HFFc6 (cell line): ENCODE measurements at regions not wholly inside any gene's neighbourhood (a gene's known extent, or its start where the extent isn't known, plus 50 kb on each side); places are given as distances from the start of the nearest gene placed in this dataset.

Experiments
- DNase-seq: peaks from one replicate; pipeline ENCODE4 v3.0.0-alpha.2; 2018
- H3K27ac Mint-ChIP-seq: 2 replicates; pipeline ENCODE4 v1.8.0; 2020; ENCODE audit warnings: mild to moderate bottlenecking, mixed read lengths
- H3K27me3 Mint-ChIP-seq: 2 replicates; pipeline ENCODE4 v1.8.0; 2021; ENCODE audit warnings: mild to moderate bottlenecking, moderate library complexity, mixed read lengths; ENCODE audit not compliant: insufficient read depth
- H3K36me3 Mint-ChIP-seq: 2 replicates; pipeline ENCODE4 v1.8.0; 2021; ENCODE audit warnings: low read depth, mixed read lengths
- H3K4me1 Mint-ChIP-seq: 2 replicates; pipeline ENCODE4 v1.8.0; 2020; ENCODE audit warnings: low read depth, mixed read lengths
- H3K4me3 Mint-ChIP-seq: 2 replicates; pipeline ENCODE4 v1.8.0; 2020; ENCODE audit warnings: mild to moderate bottlenecking, moderate library complexity, mixed read lengths
- H3K9me3 Mint-ChIP-seq: 2 replicates; pipeline ENCODE4 v1.8.0; 2020; ENCODE audit warnings: mild to moderate bottlenecking, mixed read lengths
- CTCF ChIP-seq: fragments of 200-600 bp; sonication (generic); IDR thresholded peaks from 2 replicates; pipeline ENCODE4 v1.5.0; 2021; ENCODE audit warnings: antibody characterized with exemption, mild to moderate bottlenecking

- no peak overlapping the region for H3K27ac Mint-ChIP-seq
- H3K27me3 Mint-ChIP-seq = peaks cover 34% of the 10 kb centered on the region
- H3K4me1 Mint-ChIP-seq = peaks cover 4% of the 10 kb centered on the region
- no peaks in the 10 kb centered on the region for H3K36me3 Mint-ChIP-seq
- TF ChIP-seq CTCF = no peak
- H3K9me3 Mint-ChIP-seq = no peaks in the 10 kb centered on the region
- no peak overlapping the region for H3K4me3 Mint-ChIP-seq
- DNase-seq = no peak
Observed at GRCh38 chr2:120431386-120432292, 85.7 kb downstream of the INHBB start.

DNA sequence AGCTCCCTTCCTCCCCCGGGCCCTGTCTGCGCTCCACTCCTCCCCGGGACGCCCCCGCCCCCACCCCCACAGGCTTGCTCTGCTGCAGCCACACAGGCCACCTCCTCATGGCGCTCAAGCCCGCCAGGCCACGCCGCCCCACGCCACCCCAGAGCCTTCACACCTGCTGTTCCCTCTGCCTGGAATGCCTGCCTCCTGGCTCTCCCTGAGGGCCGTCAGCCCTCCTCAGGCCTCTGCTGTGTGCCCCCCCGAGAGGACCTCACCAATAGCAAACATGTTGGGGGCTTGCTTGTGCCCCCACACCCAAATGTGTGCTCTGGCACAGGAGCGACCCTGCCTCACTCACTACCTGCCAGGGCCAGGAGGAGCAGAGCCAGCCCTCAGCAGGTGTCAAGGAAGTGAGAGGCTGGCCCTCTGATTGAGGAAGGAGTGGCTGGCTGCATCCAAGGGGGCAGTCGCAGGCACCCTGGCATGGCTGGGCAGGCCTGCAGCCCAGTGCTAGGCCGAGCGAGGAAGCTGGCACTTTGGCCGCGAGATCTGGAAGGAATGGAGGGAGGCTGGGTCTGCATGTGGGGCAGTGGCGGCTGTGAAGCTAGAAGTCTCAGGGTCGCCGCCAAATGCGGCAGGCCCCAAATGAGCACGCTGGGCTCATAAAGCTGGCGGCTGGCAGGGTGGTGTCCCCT, 86.5 kb downstream of the INHBB start:
- Mint-ChIP-seq H3K9me3 (no peaks in the 10 kb centered on the region), H3K4me1 (peaks cover 9% of the 10 kb centered on the region), H3K27ac (no peak overlapping the region), H3K36me3 (no peaks in the 10 kb centered on the region), H3K27me3 (peaks cover 34% of the 10 kb centered on the region), H3K4me3 (no peak overlapping the region)
- TF ChIP-seq CTCF = no peak
- DNase-seq = no peak

DNA sequence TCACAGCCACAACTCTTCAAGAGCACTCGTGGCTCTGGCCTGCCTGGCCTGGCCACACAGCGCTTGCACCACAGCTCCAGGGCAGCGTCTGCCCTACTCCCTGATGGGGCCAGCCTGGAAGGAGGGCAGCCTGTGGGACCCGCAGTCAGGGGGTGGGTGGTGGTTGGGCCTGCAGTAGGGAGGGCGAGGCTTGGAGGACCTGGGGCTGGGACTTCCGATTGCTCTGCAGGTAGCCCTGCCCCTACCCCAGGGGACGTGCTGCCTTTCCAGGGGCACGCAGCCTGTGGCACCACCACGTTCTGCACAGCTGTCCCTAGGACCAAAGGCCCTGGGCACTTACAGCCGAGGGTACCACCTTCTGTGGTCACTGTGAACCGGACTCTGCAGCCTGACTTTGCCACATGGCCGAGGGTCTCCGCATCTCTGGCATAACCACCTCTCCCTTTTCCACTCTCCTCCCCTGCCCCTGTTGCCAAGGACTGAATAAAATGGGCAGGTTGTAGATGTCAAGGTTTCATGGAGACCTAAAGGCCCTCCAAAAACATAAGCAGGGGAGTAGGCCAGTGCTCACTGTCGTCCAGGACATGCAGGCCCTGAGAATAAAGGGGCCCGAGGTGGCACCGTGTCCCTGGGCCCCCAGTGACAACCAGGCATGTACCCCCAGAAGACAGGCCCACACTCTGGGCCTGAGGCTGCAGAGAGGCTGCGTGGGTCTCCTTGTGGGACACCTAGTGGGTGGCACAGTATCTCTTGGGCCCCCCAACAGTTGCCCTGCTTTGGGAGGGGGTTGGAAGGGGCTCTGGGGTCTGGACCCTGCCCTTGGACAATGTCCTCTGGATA, 87.3 kb downstream of the INHBB start:
- Mint-ChIP-seq H3K4me1 (peaks cover 9% of the 10 kb centered on the region), H3K27ac (no peak overlapping the region), H3K9me3 (no peaks in the 10 kb centered on the region), H3K4me3 (no peak overlapping the region), H3K27me3 (peaks cover 34% of the 10 kb centered on the region), H3K36me3 (no peaks in the 10 kb centered on the region)
- no peak for TF ChIP-seq CTCF
- no peak for DNase-seq

DNA sequence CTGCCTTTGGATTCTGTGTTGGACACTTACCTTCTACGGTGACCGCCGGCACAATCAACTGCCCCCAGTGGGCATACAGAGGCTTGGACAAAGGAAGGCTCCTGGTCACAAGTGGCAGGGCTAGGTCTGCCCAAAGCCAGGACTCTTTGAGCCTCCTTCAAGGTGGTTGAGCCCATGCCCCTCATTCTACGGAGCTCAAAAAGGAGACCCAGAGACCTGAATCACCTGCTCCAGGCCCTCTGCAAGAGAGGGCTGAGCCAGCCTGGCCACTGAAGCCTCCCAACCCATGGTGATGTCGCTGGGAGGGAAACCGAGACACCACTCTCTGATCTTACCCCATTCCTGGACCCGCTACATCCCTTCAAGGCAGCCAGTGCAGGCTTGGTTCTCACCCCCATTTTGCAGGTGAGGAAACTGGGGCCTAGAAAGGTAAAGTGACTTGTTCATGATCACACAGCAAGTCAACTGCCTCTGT, 87.9 kb downstream of the INHBB start:
- Mint-ChIP-seq H3K27me3 (peaks cover 34% of the 10 kb centered on the region), H3K9me3 (no peaks in the 10 kb centered on the region), H3K4me1 (peaks cover 9% of the 10 kb centered on the region), H3K4me3 (no peak overlapping the region), H3K36me3 (no peaks in the 10 kb centered on the region), H3K27ac (no peak overlapping the region)
- no peak for TF ChIP-seq CTCF
- DNase-seq = no peak

- H3K27me3 Mint-ChIP-seq = peaks cover 31% of the 10 kb centered on the region
- H3K36me3 Mint-ChIP-seq = no peaks in the 10 kb centered on the region
- no peak overlapping the region for H3K4me3 Mint-ChIP-seq
- TF ChIP-seq CTCF = no peak
- H3K9me3 Mint-ChIP-seq = no peaks in the 10 kb centered on the region
- no peak for DNase-seq
- peaks cover 9% of the 10 kb centered on the region for H3K4me1 Mint-ChIP-seq
- H3K27ac Mint-ChIP-seq = no peak overlapping the region
Observed at GRCh38 chr2:120434492-120435308, 88.8 kb downstream of the INHBB start.
